SU-DHL-6 (cell line): ENCODE measurements at regions not wholly inside any gene's neighbourhood (a gene's known extent, or its start where the extent isn't known, plus 50 kb on each side); places are given as distances from the start of the nearest gene placed in this dataset.
"Not testable (repeated sequence)": the region's sequence is repeated elsewhere in the genome, so short reads cannot be mapped to it uniquely, and the experiment has no call there.

Source experiments
- H2AFZ ChIP-seq: fragments of 200-600 bp; sonication (generic); 2 replicates; pipeline ENCODE4 v1.6.1; 2014; ENCODE audit warnings: low read depth, mild to moderate bottlenecking, moderate library complexity, mixed read lengths, antibody characterized with exemption, low read length; ENCODE audit not compliant: severe bottlenecking
- H3F3A ChIP-seq: fragments of 200-600 bp; shearing (Covaris generic); 2 replicates; pipeline ENCODE4 v1.6.0; 2016; ENCODE audit warnings: antibody characterized with exemption, mild to moderate bottlenecking; ENCODE audit not compliant: insufficient read depth
- H3K27ac ChIP-seq: fragments of 200-600 bp; sonication (generic); 2 replicates; pipeline ENCODE4 v1.5.1; 2016; ENCODE audit warnings: low read depth, mild to moderate bottlenecking, low read length, moderate library complexity, mixed read lengths
- H3K27me3 ChIP-seq: fragments of 200-600 bp; sonication (generic), shearing (Covaris generic); 2 replicates; pipeline ENCODE4 v1.6.0; 2014; ENCODE audit warnings: mild to moderate bottlenecking, low read length
- H3K36me3 ChIP-seq: fragments of 200-600 bp; sonication (generic); 2 replicates; pipeline ENCODE4 v1.6.1; 2014; ENCODE audit warnings: mild to moderate bottlenecking, low read length, mixed read lengths
- H3K4me2 ChIP-seq: fragments of 300-600, 200-600 bp; shearing (Covaris generic), sonication (generic); 2 replicates; pipeline ENCODE4 v1.6.0; 2014; ENCODE audit warnings: low read length, low read depth, mild to moderate bottlenecking; ENCODE audit not compliant: poor library complexity, severe bottlenecking
- H3K4me3 ChIP-seq: fragments of 200-600 bp; sonication (generic); 2 replicates; pipeline ENCODE4 v1.5.1; 2014; ENCODE audit warnings: antibody characterized with exemption, low read length, mild to moderate bottlenecking, mixed read lengths; ENCODE audit not compliant: insufficient read depth, poor library complexity, severe bottlenecking
- H3K79me2 ChIP-seq: fragments of 200-600 bp; sonication (generic); 2 replicates; pipeline ENCODE4 v1.6.1; 2014; ENCODE audit warnings: mild to moderate bottlenecking, low read length, moderate library complexity; ENCODE audit not compliant: insufficient read depth
- H3K9ac ChIP-seq: fragments of 200-600 bp; sonication (generic); 2 replicates; pipeline ENCODE4 v1.7.0; 2014; ENCODE audit warnings: mild to moderate bottlenecking, low read length
- H3K9me2 ChIP-seq: fragments of 200-600 bp; sonication (generic); replicated peaks from 2 replicates; pipeline ENCODE4 v1.6.1; 2014; ENCODE audit warnings: low read length; ENCODE audit not compliant: insufficient read depth
- H3K9me3 ChIP-seq: fragments of 200-600 bp; sonication (generic); 2 replicates; pipeline ENCODE4 v1.6.1; 2014; ENCODE audit warnings: low read length, mixed read lengths; ENCODE audit not compliant: insufficient read depth
- H4K20me1 ChIP-seq: fragments of 200-600 bp; sonication (generic); 2 replicates; pipeline ENCODE4 v1.6.1; 2014; ENCODE audit warnings: low read depth, mild to moderate bottlenecking, antibody characterized with exemption, low read length, moderate library complexity, mixed read lengths
- CTCF ChIP-seq: fragments of 200-600 bp; sonication (generic); IDR thresholded peaks from one replicate; pipeline ENCODE4 v1.5.1; 2017; ENCODE audit warnings: antibody characterized with exemption, mild to moderate bottlenecking, low read length, moderate library complexity; ENCODE audit not compliant: insufficient read depth, poor library complexity, severe bottlenecking
- EZH2phosphoT487 ChIP-seq: fragments of 200-600 bp; sonication (generic), shearing (Covaris generic); conservative IDR thresholded peaks from 2 replicates; pipeline ENCODE4 v1.6.1; 2018; ENCODE audit warnings: mild to moderate bottlenecking, antibody characterized with exemption, low read length, moderate library complexity, mixed read lengths

GRCh38 chr6:169117663-169118062 is 136.0 kb downstream of the THBS2 start:
- no peak overlapping the region for H3K9ac ChIP-seq
- no peak for TF ChIP-seq EZH2phosphoT487
- no peak for TF ChIP-seq CTCF
- no peak overlapping the region for H3K27ac ChIP-seq
- H2AFZ ChIP-seq, result no peak overlapping the region
- no peaks in the 10 kb centered on the region for H3K27me3 ChIP-seq
- H4K20me1 ChIP-seq, result no peaks in the 10 kb centered on the region
- H3K9me2 ChIP-seq, result no peaks in the 10 kb centered on the region
- no peaks in the 10 kb centered on the region for H3K36me3 ChIP-seq
- no peaks in the 10 kb centered on the region for H3F3A ChIP-seq
- no peaks in the 10 kb centered on the region for H3K79me2 ChIP-seq
- no peak overlapping the region for H3K4me3 ChIP-seq
- no peak overlapping the region for H3K4me2 ChIP-seq
- H3K9me3 ChIP-seq, result no peaks in the 10 kb centered on the region

GRCh38 chr6:169115632-169116031 is 138.0 kb downstream of the THBS2 start:
- no peak overlapping the region for H3K4me2 ChIP-seq
- no peaks in the 10 kb centered on the region for H3K27me3 ChIP-seq
- TF ChIP-seq CTCF (no peak), EZH2phosphoT487 (no peak)
- H4K20me1 ChIP-seq, result no peaks in the 10 kb centered on the region
- no peak overlapping the region for H3K9ac ChIP-seq
- H3K79me2 ChIP-seq, result no peaks in the 10 kb centered on the region
- no peaks in the 10 kb centered on the region for H3K9me3 ChIP-seq
- no peaks in the 10 kb centered on the region for H3K36me3 ChIP-seq
- H3K27ac ChIP-seq, result no peak overlapping the region
- no peaks in the 10 kb centered on the region for H3K9me2 ChIP-seq
- H3F3A ChIP-seq, result no peaks in the 10 kb centered on the region
- no peak overlapping the region for H3K4me3 ChIP-seq
- H2AFZ ChIP-seq, result no peak overlapping the region

- not testable (repeated sequence) for H3K27me3 ChIP-seq, H3K9me3 ChIP-seq, H3K9ac ChIP-seq, H3K36me3 ChIP-seq, H3K27ac ChIP-seq, H4K20me1 ChIP-seq, H2AFZ ChIP-seq, H3F3A ChIP-seq, H3K4me3 ChIP-seq, H3K79me2 ChIP-seq, H3K9me2 ChIP-seq, H3K4me2 ChIP-seq
Observed at GRCh38 chr6:169114632-169115031, 139.0 kb downstream of the THBS2 start.

- no peak for TF ChIP-seq EZH2phosphoT487
- no peak for TF ChIP-seq CTCF
- no peaks in the 10 kb centered on the region for H3K9me3 ChIP-seq
- H3K36me3 ChIP-seq, result no peaks in the 10 kb centered on the region
- H3K27me3 ChIP-seq, result no peaks in the 10 kb centered on the region
- H4K20me1 ChIP-seq, result no peaks in the 10 kb centered on the region
- no peaks in the 10 kb centered on the region for H3F3A ChIP-seq
- H3K4me3 ChIP-seq, result no peak overlapping the region
- no peaks in the 10 kb centered on the region for H3K9me2 ChIP-seq
- H3K27ac ChIP-seq, result no peak overlapping the region
- H2AFZ ChIP-seq, result no peak overlapping the region
- H3K79me2 ChIP-seq, result no peaks in the 10 kb centered on the region
- H3K4me2 ChIP-seq, result no peak overlapping the region
- no peak overlapping the region for H3K9ac ChIP-seq
Observed at GRCh38 chr6:169112483-169113320, 140.9 kb downstream of the THBS2 start.
